ENCODE measurements at regions not wholly inside any gene's neighbourhood (a gene's known extent, or its start where the extent isn't known, plus 50 kb on each side); places are given as distances from the start of the nearest gene placed in this dataset.

DNA sequence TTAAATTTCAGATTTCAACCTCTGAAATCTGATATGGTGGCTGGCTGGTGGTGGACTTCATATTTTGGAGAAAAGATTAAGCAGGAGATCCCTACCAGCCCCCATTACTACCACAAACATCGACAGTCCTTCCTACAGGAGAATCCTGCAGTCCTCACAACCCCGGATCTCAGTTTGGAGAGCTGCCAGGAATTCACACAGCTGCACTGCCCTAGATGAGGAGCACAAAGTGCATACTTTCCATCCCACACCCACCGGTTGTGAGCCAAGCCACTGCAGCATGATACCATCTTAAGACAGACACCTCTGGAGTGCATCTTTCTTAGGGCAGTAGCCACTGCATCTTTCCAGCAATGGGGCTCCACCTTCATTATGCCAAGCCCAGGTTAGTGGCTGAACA is 185.5 kb upstream of the GPR149 start:
- Histone ChIP-seq H3K4me2 (ENCODE audit: low read length) (no peak overlapping the region), H3K9me2 (ENCODE audit: insufficient read depth, low read length) (no peaks in the 10 kb centered on the region), H2AFZ (ENCODE audit: low read depth, low read length) (no peak overlapping the region), H3K9me3 (ENCODE audit: low read length) (no peaks in the 10 kb centered on the region), H3K27ac (ENCODE audit: low read length) (no peak overlapping the region), H3K36me3 (ENCODE audit: insufficient read depth, low read length) (no peaks in the 10 kb centered on the region), H3K27me3 (ENCODE audit: insufficient read depth, low read depth, low read length) (no peaks in the 10 kb centered on the region), H3K79me2 (replicated peaks; ENCODE audit: insufficient read depth, low read length) (no peaks in the 10 kb centered on the region), H3K9ac (ENCODE audit: low read length) (no peak overlapping the region), H4K20me1 (ENCODE audit: insufficient read depth) (no peaks in the 10 kb centered on the region), H3K4me3 (ENCODE audit: low read length) (no peak overlapping the region), H3F3A (ENCODE audit: insufficient read depth, low read length, poor library complexity, severe bottlenecking) (no peaks in the 10 kb centered on the region)
- TF ChIP-seq, protein P1, sequence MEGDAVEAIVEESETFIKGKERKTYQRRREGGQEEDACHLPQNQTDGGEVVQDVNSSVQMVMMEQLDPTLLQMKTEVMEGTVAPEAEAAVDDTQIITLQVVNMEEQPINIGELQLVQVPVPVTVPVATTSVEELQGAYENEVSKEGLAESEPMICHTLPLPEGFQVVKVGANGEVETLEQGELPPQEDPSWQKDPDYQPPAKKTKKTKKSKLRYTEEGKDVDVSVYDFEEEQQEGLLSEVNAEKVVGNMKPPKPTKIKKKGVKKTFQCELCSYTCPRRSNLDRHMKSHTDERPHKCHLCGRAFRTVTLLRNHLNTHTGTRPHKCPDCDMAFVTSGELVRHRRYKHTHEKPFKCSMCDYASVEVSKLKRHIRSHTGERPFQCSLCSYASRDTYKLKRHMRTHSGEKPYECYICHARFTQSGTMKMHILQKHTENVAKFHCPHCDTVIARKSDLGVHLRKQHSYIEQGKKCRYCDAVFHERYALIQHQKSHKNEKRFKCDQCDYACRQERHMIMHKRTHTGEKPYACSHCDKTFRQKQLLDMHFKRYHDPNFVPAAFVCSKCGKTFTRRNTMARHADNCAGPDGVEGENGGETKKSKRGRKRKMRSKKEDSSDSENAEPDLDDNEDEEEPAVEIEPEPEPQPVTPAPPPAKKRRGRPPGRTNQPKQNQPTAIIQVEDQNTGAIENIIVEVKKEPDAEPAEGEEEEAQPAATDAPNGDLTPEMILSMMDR (IDR thresholded peaks at IDR 0.05; ENCODE audit: poor library complexity, severe bottlenecking), result no peak
- no peak for TF ChIP-seq TAF1 (IDR thresholded peaks at IDR 0.05; ENCODE audit: low read depth)
- no peak for TF ChIP-seq RAD21 (conservative IDR thresholded peaks at IDR 0.05)

- no peak overlapping the region for H3K4me3 ChIP-seq (ENCODE audit: low read length)
- no peaks in the 10 kb centered on the region for H3K27me3 ChIP-seq (ENCODE audit: insufficient read depth, low read depth, low read length)
- H4K20me1 ChIP-seq (ENCODE audit: insufficient read depth), result no peaks in the 10 kb centered on the region
- H2AFZ ChIP-seq (ENCODE audit: low read depth, low read length), result no peak overlapping the region
- no peaks in the 10 kb centered on the region for H3K9me3 ChIP-seq (ENCODE audit: low read length)
- TF ChIP-seq SMC3 (conservative IDR thresholded peaks at IDR 0.05; ENCODE audit: poor library complexity) (no peak), MXI1 (conservative IDR thresholded peaks at IDR 0.05; ENCODE audit: poor library complexity, severe bottlenecking) (no peak), EZH2 (IDR thresholded peaks at IDR 0.05; ENCODE audit: borderline replicate concordance, insufficient read depth, low read length, poor library complexity, severe bottlenecking) (no peak), POLR2AphosphoS5 (IDR thresholded peaks at IDR 0.05) (no peak), REST (IDR thresholded peaks at IDR 0.05; ENCODE audit: borderline replicate concordance) (no peak)
- TF ChIP-seq, protein P1 (IDR thresholded peaks at IDR 0.05; ENCODE audit: poor library complexity, severe bottlenecking), result no peak
- H3K4me2 ChIP-seq (ENCODE audit: low read length), result no peak overlapping the region
- H3K79me2 ChIP-seq (replicated peaks; ENCODE audit: insufficient read depth, low read length), result no peaks in the 10 kb centered on the region
- no peaks in the 10 kb centered on the region for H3K36me3 ChIP-seq (ENCODE audit: insufficient read depth, low read length)
- no peaks in the 10 kb centered on the region for H3K9me2 ChIP-seq (ENCODE audit: insufficient read depth, low read length)
- no peak overlapping the region for H3K27ac ChIP-seq (ENCODE audit: low read length)
- no peaks in the 10 kb centered on the region for H3F3A ChIP-seq (ENCODE audit: insufficient read depth, low read length, poor library complexity, severe bottlenecking)
- H3K9ac ChIP-seq (ENCODE audit: low read length), result no peak overlapping the region
These were observed 184.6 kb upstream of the GPR149 start for GRCh38 chr3:154614601-154615000.

All from neural cell (in vitro differentiated cells).